Right hindlimb (tissue), 1 donor: ENCODE measurements at regions not wholly inside any gene's neighbourhood (a gene's known extent, or its start where the extent isn't known, plus 50 kb on each side); places are given as distances from the start of the nearest gene placed in this dataset.

Source experiments
- DNase-seq: peaks from one replicate; pipeline ENCODE4 v3.0.0-alpha.2; 2018

DNA sequence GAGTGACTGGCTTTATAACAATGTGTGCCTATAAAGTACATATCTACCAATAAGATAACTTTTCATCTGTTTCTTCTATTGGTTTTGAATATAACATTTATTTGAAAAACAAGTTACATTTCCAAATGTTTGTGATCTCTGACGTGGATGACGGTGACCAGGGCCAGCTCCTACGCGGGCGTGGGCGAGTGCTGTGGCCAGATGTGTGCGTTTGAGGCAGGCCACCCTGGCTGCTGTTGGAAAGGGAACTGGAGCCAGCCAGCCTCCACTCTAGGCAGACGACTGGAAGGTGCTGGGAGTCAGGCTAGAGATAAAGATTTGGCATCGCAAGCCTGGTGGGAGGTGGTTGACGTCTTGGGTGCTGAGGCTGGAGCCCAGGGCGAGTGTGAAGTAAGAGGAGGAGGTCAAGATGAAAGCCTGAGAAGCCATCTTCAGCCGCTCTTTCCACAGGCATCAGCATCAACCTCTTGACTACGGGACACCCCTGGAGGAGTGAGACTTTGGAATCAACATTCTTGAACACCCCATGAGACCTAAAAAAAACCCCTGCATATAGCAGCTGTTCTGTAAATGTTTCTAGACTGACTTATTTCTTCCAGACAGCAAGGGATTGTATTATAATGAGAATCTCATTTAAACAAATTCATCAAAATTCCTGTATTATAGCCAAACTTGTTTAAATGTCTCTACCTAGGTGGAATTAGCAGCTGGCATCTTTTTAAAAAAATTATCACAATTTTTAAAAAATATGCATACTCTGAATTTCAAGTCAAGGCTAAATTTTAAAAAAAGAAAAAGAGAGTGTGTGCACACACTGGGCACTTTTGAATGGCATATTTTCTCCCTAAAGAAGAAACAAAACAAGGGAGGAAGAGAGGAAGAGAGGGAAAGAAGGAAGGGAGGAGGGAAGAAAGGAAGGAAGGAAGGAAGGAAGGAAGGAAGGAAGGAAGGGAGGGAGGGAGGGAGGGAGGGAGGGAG lies 112.5 kb upstream of the SLC44A3 start:
- DNase-seq, result no peak

GRCh38 chr1:94702442-94702815 lies 117.7 kb upstream of the SLC44A3 start:
- peak; percentile 35 for DNase-seq

GRCh38 chr1:94701796-94702441 lies 118.2 kb upstream of the SLC44A3 start:
- DNase-seq, result no peak

GRCh38 chr1:94698759-94699502 lies 121.2 kb upstream of the SLC44A3 start:
- DNase-seq, result no peak

DNA sequence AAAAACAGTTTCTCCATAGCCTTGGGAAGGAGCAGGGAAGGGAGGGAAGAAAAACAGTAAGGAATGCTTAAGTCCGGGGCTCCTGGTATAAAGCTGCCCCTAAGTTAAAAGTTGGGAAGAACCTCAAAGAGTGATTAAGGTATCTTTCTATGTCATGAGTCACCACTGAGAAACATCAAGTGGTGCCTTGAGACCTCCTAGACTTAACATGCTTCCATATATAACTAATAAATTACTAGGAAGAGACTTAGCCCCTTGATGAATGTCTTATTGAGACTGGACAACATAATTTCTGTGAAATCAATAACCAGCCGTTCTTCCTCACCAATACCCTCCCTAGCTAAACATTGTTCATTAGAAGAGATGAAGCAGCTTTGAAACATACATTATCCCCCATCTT lies 121.8 kb upstream of the SLC44A3 start:
- no peak for DNase-seq

DNA sequence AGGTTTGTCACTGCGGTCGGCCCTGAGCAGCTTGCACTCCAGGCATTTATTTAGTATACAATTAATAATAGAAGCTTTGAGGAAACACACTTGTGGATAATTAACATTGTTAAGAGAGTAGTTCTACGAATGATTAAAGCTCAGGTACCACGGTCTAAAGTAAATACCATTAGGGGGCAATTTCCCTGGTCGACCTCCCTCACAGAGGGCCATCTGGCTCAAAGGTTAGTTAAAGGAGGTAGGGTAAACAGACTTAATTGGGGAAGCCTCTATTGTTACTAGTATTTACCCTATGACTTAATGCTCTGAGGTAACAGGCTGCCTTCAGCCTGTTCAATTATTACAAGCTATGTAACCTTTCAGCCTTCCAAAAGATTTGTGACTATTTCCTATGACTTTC lies 122.3 kb upstream of the SLC44A3 start:
- no peak for DNase-seq

DNA sequence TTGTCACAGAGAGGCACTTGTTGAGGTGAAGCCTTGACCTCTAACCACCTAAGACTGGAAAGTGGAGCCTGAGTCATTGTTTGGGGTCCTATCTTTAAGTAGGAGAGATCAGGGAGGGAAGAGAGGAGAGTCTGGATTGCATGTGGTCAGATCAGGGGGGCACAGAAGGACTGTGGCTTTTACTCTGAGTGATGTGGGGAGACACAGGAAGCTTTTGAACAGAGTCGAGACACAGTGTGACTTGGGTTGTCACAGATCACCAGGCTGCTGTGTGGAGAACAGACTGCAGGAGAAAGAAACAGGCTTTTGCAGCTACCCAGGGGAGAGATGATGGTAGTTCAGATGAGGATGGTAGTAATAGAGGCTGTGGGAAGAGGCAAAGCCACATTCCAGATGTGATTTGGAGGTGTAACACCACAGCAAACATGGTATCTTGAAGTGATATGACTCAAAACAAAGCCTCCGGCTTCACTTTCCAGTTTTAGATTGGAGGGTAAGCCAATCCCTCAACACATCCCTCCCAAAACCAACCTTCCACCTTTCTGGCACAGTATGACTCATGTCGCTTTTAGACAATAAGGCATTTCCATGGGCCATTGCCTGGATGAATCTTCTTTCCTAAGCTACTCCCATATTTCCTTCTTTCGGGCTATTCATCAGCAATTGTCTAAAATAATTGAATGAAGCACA lies 125.8 kb upstream of the SLC44A3 start:
- DNase-seq, result no peak

GRCh38 chr1:94693435-94693834 lies 126.7 kb upstream of the SLC44A3 start:
- DNase-seq, result no peak

DNA sequence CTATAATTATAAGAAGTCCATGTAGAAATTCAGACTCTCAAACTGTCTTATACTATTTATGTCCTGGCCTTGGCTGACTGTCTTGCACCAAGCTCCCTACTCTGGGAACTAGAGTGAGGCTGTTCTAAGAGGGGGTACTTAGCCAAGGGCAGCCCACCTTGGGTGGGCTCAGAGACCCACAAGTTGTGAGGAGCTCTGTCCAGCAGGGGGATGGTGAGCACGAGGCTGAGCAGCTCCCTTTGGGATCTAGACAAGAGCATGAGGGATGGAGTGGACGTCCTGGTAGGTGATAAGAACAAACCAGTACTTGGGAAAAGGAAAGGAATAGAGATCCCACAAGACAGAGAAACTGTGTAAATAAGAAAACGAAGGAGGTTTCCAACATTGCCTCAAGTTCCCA lies 127.1 kb upstream of the SLC44A3 start:
- DNase-seq, result no peak

DNA sequence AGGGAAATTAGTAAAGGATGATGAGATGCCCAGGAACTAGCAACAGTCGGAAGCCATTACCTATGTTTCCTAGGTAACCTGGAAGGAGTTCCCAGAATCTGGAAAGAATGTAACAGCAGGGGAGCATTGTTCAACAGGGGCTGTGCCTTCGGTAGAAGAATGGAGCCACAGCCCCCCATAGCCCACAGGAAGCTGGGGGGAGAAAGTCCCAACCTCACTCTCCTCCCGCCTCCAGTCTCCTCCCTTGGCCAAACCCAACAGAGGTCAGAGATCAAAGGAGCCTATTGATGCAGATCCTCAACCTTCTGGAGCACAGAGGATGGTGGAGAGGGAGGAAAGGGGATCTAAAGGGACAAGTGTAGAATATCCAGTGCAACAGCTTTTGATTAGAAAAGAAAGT lies 131.5 kb upstream of the SLC44A3 start:
- no peak for DNase-seq

DNA sequence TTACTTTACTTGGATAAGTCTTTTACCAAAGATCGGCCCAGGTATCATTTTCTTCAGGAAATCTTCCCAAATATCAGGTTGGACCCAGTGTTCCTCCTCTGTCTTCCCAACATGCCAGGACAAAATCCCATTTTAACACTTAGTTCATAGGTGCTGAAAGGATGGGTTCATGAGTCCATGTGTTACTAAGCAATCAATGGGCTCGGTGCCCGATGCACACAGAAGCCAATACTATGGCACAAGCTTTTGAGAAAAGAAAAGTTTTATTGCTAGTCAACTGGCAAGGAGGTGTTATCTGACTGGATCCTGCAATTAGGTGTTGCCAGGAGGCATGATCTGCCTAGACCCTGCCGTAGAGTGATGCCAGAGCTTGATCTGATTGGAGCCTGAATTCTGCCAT lies 133.3 kb upstream of the SLC44A3 start:
- DNase-seq, result no peak

DNA sequence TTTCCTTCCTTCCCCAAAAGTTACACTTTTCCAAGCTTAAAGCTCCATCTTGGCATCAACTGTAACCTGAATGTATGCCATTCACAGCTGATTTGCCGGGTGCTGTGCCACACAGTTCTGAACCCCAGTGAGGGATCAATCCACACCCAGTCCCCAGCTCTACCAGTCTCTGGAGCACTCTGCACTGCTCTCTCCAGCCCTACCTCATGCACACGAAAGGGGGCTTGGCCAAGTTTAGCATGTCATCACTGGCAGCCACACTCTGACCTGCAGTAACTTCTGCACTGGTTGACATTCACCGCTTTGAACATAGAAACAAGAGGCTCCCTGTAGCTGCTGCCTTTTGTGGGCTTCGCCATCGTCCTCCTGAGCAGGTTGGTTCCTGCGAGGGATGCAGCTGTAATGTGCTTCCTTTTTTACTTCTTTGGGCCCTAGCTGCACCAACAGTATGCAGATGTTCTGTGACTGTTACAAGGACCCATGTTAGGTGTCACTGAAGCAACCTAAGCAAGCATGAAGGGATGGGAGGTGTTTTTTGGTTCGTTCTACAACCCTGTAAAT lies 135.4 kb upstream of the SLC44A3 start:
- DNase-seq, result no peak

- no peak for DNase-seq
Observed at GRCh38 chr1:94683886-94684285, 136.3 kb upstream of the SLC44A3 start.

DNA sequence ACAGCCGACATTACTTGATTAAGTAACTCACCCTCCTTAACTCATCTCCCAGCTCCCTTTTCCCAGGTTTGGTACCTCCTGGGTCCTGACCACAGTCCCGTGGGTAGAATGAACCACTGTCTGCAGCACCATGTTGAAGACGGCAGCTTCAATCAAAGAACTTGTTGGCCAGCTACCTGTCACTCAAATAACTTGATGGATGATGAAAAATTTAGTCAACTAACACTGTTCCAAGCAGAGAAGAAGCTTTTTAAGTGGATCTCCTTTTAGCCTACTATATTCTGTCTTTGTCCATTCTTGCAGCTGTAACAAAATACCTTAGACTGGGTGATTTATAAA lies 138.4 kb upstream of the F3 start:
- DNase-seq, result no peak

DNA sequence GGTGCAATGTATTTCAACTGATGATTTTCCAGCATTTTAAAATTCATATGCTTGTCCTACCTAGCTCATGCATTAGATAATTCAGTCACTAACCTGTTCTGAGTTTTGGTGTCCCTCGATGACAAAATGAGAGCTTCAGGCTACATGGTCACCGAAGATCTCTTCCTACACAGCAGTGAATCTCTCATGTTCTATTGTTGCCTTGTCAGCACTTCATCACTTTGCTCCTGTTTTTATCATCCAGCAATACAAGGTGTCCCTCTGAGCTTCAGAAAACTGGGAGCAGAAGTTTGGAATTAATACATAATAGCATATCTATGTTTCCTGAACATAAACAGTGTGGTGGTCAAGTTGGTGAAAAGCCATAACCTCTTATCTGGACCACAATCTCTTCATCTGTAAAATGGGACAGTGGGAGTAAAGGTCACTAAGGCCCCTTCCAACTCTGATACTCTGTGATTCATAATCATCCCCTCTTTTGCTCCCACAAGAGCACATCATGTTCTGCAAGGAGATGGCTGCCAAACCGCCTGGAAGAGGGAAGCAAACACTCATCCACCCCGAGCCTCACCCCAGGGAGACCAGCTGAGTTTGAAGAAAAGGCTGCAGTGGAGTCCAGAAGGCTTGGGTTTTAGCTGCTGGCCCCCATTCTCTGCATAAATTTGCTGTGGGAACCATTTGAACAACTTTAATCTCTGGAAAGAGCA lies 137.9 kb upstream of the F3 start:
- no peak for DNase-seq

DNA sequence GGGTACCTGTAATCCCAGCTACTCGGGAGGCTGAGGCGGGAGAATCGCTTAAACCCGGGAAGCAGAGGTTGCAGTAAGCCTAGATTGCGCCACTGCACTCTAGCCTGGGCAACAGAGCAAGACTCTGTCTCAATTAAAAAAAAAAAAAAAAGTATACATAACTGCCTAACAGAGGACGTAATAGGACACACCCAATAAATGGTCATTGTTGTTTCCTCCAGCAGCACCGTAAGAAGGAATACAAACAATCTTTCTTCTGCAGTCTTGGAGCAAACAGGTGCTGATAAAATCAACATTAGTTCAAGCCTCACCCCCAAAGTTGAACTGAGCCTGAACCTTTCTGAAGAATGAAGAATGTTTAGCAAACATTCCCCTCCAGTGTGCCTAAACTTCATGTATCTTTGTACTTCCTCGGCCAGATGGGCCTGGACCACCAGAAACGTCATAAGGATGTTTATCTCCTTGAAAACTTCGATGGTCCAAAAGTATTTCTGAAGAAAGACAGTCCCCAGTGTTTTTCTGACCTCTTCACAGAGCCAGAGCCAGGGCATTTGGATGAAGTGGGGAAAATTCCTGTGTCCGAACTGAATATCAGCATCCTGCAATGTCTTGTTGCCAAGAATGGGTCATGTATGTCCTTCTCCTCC lies 136.8 kb upstream of the F3 start:
- no peak for DNase-seq

DNA sequence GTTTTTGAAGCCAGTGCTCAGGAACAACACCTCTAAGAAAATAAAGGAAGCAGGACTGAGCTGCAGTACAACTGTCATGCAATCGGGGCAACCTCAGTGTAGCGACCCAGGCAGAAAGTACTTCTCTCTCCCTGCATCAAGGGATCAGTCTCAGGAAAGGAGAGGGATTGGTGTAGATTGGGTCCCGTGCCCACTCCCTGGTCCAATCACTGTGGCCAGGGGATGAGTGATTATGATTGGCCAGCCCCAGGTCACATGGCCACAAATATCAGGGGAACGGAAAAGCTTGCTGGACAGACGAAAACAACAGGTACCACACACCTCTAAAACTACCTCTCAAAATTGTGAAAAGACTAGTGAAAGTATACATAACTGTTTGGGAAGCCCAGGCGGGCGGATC lies 136.2 kb upstream of the F3 start:
- DNase-seq, result no peak

DNA sequence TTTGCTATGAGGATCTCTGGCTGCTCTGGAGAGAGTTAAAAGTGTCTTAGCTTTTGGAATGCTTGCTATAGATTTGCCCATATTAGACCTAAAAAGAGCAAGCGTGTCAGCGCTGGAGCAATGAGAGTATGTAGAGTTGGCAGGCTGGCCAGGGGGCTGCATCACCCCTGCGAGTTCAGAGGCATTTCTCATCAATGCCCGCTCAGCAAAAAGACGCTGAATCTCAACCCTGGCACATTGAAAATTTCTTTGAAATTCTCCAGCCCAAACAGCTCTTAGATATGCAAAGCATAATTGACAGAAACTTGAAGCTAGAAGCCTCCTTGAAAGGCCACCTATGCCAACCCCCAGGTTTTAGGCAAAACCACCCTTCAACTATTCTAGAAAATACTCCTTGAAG lies 135.5 kb upstream of the F3 start:
- no peak for DNase-seq

GRCh38 chr1:94676686-94677085 lies 135.1 kb upstream of the F3 start:
- DNase-seq, result no peak

DNA sequence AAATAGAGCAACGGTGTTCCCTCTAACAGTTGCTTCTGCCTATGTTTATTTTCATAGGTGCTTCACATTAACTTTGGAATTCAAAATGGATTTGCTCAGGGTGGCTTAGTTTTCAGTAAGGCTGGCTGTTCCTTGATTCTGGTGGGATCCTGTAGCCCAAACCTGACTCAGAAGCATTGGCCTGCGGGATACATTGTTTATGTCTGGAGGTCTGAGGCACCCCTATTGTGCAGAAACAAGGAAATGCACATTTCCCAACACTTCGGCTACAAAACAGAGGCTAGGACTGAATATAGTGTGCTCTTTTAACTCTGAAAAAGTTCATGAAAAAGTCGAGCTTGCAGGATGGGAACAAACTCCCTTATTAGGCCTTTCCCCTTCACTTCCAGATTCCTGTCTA lies 133.8 kb upstream of the F3 start:
- no peak for DNase-seq

DNA sequence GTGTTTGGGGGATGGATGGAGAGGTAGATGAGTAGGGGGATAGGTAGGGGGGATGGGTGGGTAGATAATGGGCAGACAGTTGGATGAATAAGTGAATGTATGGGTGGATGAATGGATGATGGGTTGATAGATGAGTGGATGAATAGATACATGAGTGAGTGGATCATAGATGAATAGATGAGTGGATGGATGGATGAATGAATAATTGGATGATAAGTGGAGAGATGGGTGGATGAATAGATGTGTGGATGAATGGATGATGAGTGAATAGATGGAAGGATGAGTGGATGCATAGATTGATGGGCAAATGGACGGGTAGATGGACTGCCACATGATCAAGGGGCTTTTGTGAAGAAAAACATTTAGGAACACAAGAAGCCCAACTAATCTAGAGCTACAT lies 133.3 kb upstream of the F3 start:
- DNase-seq, result no peak

- no peak for DNase-seq
Observed at GRCh38 chr1:94672934-94673333, 131.4 kb upstream of the F3 start.
